Esophagus muscularis mucosa (tissue), 4 donors: ENCODE measurements at regions not wholly inside any gene's neighbourhood (a gene's known extent, or its start where the extent isn't known, plus 50 kb on each side); places are given as distances from the start of the nearest gene placed in this dataset.

Experiments used
- DNase-seq: peaks from one replicate; pipeline ENCODE4 v3.0.0-alpha.2; 2017; ENCODE audit errors: extremely low spot score
- H3K27ac ChIP-seq, 4 donors: fragments of 200-600 bp; sonication (generic); replicated peaks in 1 of 4; 1 replicate in 3 of 4; 2 replicates in 1 of 4; pipeline ENCODE4 v1.5.1; 2016 to 2019; ENCODE audit warnings: mild to moderate bottlenecking in 1 of 4
- H3K27me3 ChIP-seq, 4 donors: fragments of 200-600 bp; sonication (generic); one replicate each; pipeline versions ENCODE4 v1.5.1 to v1.6.0; 2016 to 2019
- H3K36me3 ChIP-seq, 4 donors: fragments of 200-600 bp; sonication (generic); one replicate each; pipeline ENCODE4 v1.5.1; 2016 to 2019
- H3K4me1 ChIP-seq, 4 donors: fragments of 200-600 bp; sonication (generic); one replicate each; pipeline ENCODE4 v1.5.1; 2016 to 2019
- H3K4me3 ChIP-seq, 4 donors: fragments of 200-600 bp; sonication (generic); 1 replicate in 2 of 4; 2 replicates in 2 of 4; pipeline ENCODE4 v1.5.1; 2016 to 2019; ENCODE audit warnings: mild to moderate bottlenecking in 4 of 4, moderate library complexity in 1 of 4
- H3K9me3 ChIP-seq, 4 donors: fragments of 200-600 bp; sonication (generic); 1 replicate in 3 of 4; 2 replicates in 1 of 4; pipeline ENCODE4 v1.5.1; 2016 to 2019
- CTCF ChIP-seq, 3 experiments: fragments of 200-600 bp in 2 of 3; fragments of 450-650 bp in 1 of 3; sonication (generic) in 2 of 3; IDR thresholded peaks; one replicate each; pipeline ENCODE4 v1.5.1; 2017 to 2019; ENCODE audit warnings: antibody characterized with exemption in 3 of 3, mild to moderate bottlenecking in 2 of 3, moderate library complexity in 1 of 3
- EP300 ChIP-seq: sonication (generic); formaldehyde crosslinking; IDR thresholded peaks from one replicate; pipeline ENCODE4 v1.6.1; 2017; ENCODE audit warnings: antibody characterized with exemption
- POLR2A ChIP-seq: fragments of 450-650 bp; IDR thresholded peaks from one replicate; pipeline ENCODE4 v1.6.1; 2017; ENCODE audit warnings: antibody characterized with exemption, moderate library complexity, mild to moderate bottlenecking, low read depth
- POLR2AphosphoS5 ChIP-seq, 2 donors: sonication (generic); formaldehyde crosslinking; IDR thresholded peaks; one replicate each; pipeline ENCODE4 v1.6.1; 2017; ENCODE audit warnings: antibody characterized with exemption in 2 of 2
- WGBS: methylation state at CpG from one replicate; pipeline ENCODE4 v1.1.5; 2018; 5-methylcytosine and 5-hydroxymethylcytosine counted together
- intact Hi-C: fragments of 100-400 bp; cut with DNase I; formaldehyde crosslinking; loops from one replicate; pipeline ENCODE4 v1.15.1; 2023

GRCh38 chr20:19940988-19941460, 76.1 kb upstream of the NAA20 start:
- TF ChIP-seq CTCF (IDR thresholded peaks at IDR 0.05) (no peak), EP300 (no peak), POLR2A (no peak), POLR2AphosphoS5 (IDR thresholded peaks at IDR 0.05) (no peak)
- 81% methylated on average over 4 of the region's 4 CpGs for WGBS
- DNase-seq: no peak
- Histone ChIP-seq H3K27ac (peak overlapping the region in 3 of 4 donors; percentile 25 to 48 (median 27)), H3K27me3 (no peaks in the 10 kb centered on the region), H3K9me3 (no peaks in the 10 kb centered on the region), H3K36me3 (peaks cover 0 to 40% (median 13%) of the 10 kb centered on the region in 4 donors), H3K4me1 (peaks cover 30 to 63% (median 56%) of the 10 kb centered on the region in 4 donors), H3K4me3 (no peak overlapping the region)
- intact Hi-C loops: no loop called here

- Histone ChIP-seq H3K27ac (peak overlapping the region; percentile 15 to 73 (median 61)), H3K9me3 (no peaks in the 10 kb centered on the region), H3K4me1 (peaks cover 33 to 69% (median 63%) of the 10 kb centered on the region in 4 donors), H3K27me3 (no peaks in the 10 kb centered on the region), H3K4me3 (no peak overlapping the region), H3K36me3 (peaks cover 0 to 36% (median 7%) of the 10 kb centered on the region in 4 donors)
- DNase-seq: no peak
- TF ChIP-seq POLR2AphosphoS5 (IDR thresholded peaks at IDR 0.05) (no peak), EP300 (no peak), CTCF (IDR thresholded peaks at IDR 0.05) (no peak), POLR2A (no peak)
- intact Hi-C loops: no loop called here
- WGBS: 100% methylated on average over 1 of the region's 1 CpG
Observed at GRCh38 chr20:19942611-19943010, 74.6 kb upstream of the NAA20 start.

GRCh38 chr20:19943061-19943521, 74.1 kb upstream of the NAA20 start:
- TF ChIP-seq EP300: no peak
- no peak for TF ChIP-seq POLR2AphosphoS5 (IDR thresholded peaks at IDR 0.05)
- TF ChIP-seq POLR2A: no peak
- TF ChIP-seq CTCF (IDR thresholded peaks at IDR 0.05): no peak
- no peak for DNase-seq
- Histone ChIP-seq H3K9me3 (no peaks in the 10 kb centered on the region), H3K36me3 (peaks cover 0 to 36% (median 10%) of the 10 kb centered on the region in 4 donors), H3K4me1 (peaks cover 33 to 69% (median 63%) of the 10 kb centered on the region in 4 donors), H3K4me3 (no peak overlapping the region), H3K27me3 (no peaks in the 10 kb centered on the region), H3K27ac (peak overlapping the region; percentile 15 to 73 (median 61))
- WGBS: 53% methylated on average over 7 of the region's 7 CpGs
- intact Hi-C loops: no loop called here

- WGBS: 74% methylated on average over 4 of the region's 4 CpGs
- intact Hi-C loops: no loop called here
- peak overlapping the region; percentile 5 to 64 (median 44) for H3K27ac ChIP-seq
Observed at GRCh38 chr20:19944772-19945459, 72.2 kb upstream of the NAA20 start.

More at GRCh38 chr20:19944772-19945459, 72.2 kb upstream of the NAA20 start:
- no peak for DNase-seq
- Histone ChIP-seq H3K27me3 (no peaks in the 10 kb centered on the region), H3K4me1 (peaks cover 32 to 66% (median 60%) of the 10 kb centered on the region in 4 donors), H3K36me3 (peaks cover 0 to 41% (median 20%) of the 10 kb centered on the region in 4 donors), H3K9me3 (no peaks in the 10 kb centered on the region), H3K4me3 (no peak overlapping the region)
- TF ChIP-seq POLR2AphosphoS5 (IDR thresholded peaks at IDR 0.05) (no peak), CTCF (IDR thresholded peaks at IDR 0.05) (no peak), EP300 (no peak), POLR2A (no peak)
